HepG2 (cell line): ENCODE measurements at regions not wholly inside any gene's neighbourhood (a gene's known extent, or its start where the extent isn't known, plus 50 kb on each side); places are given as distances from the start of the nearest gene placed in this dataset.

Experiments used
- CC2D1A ChIP-seq: sonication (generic); formaldehyde crosslinking; IDR thresholded peaks from 2 replicates; pipeline ENCODE4 v1.8.1; 2023; ENCODE audit warnings: mild to moderate bottlenecking, missing genetic modification reagents
- CHD2 ChIP-seq: IDR thresholded peaks from 2 replicates; pipeline ENCODE4 v1.6.1; 2011; ENCODE audit warnings: low read depth, low read length, improper control_type of control experiment
- DPF2 ChIP-seq: sonication (generic); formaldehyde crosslinking; IDR thresholded peaks from 2 replicates; pipeline ENCODE4 v1.4.0; 2020; ENCODE audit warnings: mild to moderate bottlenecking, low read depth, missing genetic modification reagents, borderline replicate concordance
- MAFF ChIP-seq: IDR thresholded peaks from 2 replicates; pipeline ENCODE4 v1.6.1; 2011; ENCODE audit warnings: low read depth, low read length, improper control_type of control experiment
- POLR2A ChIP-seq, 2 experiments: IDR thresholded peaks; 2 replicates each; pipeline ENCODE4 v1.6.1; 2011; ENCODE audit warnings: low read depth in 2 of 2, low read length in 2 of 2, mild to moderate bottlenecking in 1 of 2, moderate library complexity in 1 of 2; ENCODE audit not compliant: insufficient read depth in 1 of 2
- TAF15 ChIP-seq: fragments of 200-400 bp; formaldehyde crosslinking; IDR thresholded peaks from one replicate; pipeline ENCODE4 v1.6.1; 2018; ENCODE audit warnings: mild to moderate bottlenecking, low read depth, low read length; ENCODE audit not compliant: poor library complexity, severe bottlenecking
- ZNF12 ChIP-seq: sonication (generic); formaldehyde crosslinking; IDR thresholded peaks from 2 replicates; pipeline ENCODE4 v1.5.0; 2020; ENCODE audit warnings: missing genetic modification reagents
- TF ChIP-seq, protein P1 (sequence below): sonication (generic); formaldehyde crosslinking; IDR thresholded peaks from 2 replicates; pipeline ENCODE4 v1.5.0; 2020; ENCODE audit warnings: mild to moderate bottlenecking, missing genetic modification reagents, moderate library complexity

DNA sequence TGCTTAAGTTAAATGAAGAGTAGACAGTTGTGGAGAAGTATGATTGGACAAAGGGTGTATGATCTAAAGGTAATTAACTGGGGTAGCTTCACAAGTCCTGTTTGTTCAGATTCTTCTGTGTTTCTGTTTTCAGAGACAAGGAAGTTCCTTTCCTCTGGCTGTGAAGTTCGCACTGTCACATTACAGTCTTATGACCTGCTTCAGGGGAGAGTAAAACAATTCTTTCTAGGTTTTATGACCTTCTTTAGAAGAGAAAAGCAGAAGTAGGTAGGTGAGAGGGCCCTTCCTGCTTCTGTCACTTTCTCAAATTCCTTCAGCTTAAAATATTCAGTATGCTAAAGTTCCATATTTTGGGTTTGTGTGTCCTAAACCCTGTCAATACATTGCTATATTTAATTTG is 211.9 kb downstream of the SOX3 start:
- TF ChIP-seq POLR2A (IDR thresholded peaks at IDR 0.05; ENCODE audit: insufficient read depth in 1 of 2, low read depth in 2 of 2, low read length in 2 of 2) (no peak), CC2D1A (no peak), MAFF (no peak), TAF15 (no peak), CHD2 (no peak), DPF2 (CRISPR knock-in tag) (no peak), ZNF12 (CRISPR knock-in tag) (no peak)
- TF ChIP-seq, protein P1, sequence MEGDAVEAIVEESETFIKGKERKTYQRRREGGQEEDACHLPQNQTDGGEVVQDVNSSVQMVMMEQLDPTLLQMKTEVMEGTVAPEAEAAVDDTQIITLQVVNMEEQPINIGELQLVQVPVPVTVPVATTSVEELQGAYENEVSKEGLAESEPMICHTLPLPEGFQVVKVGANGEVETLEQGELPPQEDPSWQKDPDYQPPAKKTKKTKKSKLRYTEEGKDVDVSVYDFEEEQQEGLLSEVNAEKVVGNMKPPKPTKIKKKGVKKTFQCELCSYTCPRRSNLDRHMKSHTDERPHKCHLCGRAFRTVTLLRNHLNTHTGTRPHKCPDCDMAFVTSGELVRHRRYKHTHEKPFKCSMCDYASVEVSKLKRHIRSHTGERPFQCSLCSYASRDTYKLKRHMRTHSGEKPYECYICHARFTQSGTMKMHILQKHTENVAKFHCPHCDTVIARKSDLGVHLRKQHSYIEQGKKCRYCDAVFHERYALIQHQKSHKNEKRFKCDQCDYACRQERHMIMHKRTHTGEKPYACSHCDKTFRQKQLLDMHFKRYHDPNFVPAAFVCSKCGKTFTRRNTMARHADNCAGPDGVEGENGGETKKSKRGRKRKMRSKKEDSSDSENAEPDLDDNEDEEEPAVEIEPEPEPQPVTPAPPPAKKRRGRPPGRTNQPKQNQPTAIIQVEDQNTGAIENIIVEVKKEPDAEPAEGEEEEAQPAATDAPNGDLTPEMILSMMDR (CRISPR knock-in tag), result no peak
